ENCODE measurements at regions not wholly inside any gene's neighbourhood (a gene's known extent, or its start where the extent isn't known, plus 50 kb on each side); places are given as distances from the start of the nearest gene placed in this dataset.

DNA sequence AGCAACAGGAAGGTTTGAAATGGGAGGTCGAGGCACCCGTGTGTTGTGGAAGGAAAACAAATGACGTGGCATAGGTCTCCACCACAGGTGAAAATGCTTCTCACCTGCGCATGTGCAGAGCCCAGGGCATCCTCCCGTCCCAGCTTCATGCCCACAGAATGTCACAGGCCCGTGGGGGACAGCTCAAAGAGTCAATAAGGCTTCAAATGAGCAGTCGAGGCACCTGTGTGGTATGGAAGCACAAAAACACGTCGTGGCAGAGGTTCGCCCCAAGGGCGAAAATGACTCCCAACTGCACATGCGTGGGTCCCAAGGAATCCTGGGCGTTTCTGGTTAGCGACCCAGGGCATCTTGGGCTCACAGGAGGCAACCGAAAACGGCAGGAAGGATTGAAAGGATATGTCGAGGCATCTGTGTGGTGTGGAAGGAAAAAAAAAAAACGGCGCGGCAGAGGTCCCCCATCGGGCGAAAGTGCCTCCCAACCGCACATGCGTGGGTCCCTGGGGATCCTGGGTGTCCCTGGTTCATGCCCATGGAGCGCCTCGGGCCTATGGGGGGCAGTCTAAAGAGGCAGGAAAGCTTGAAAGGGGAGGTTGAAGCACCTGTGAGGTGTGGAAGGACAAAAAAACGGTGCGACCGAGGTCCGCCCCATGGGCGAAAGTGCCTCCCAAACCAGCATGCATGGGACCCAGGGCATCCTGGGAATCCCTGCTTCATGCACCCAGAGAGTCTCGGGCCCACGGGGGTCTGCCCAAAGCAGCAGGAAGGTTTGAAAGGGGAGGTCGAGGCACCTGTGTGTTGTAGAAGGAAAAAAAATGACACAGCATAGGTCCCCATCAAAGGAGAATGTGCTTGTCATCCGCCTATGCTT, 578.5 kb downstream of the ALG10 start:
- TF ChIP-seq POLR2AphosphoS5 (IDR thresholded peaks at IDR 0.05; ENCODE audit: insufficient read depth in 1 of 2, low read depth in 1 of 2) (no peak), POLR2A (IDR thresholded peaks at IDR 0.05) (no peak)
- TF ChIP-seq, protein P1, sequence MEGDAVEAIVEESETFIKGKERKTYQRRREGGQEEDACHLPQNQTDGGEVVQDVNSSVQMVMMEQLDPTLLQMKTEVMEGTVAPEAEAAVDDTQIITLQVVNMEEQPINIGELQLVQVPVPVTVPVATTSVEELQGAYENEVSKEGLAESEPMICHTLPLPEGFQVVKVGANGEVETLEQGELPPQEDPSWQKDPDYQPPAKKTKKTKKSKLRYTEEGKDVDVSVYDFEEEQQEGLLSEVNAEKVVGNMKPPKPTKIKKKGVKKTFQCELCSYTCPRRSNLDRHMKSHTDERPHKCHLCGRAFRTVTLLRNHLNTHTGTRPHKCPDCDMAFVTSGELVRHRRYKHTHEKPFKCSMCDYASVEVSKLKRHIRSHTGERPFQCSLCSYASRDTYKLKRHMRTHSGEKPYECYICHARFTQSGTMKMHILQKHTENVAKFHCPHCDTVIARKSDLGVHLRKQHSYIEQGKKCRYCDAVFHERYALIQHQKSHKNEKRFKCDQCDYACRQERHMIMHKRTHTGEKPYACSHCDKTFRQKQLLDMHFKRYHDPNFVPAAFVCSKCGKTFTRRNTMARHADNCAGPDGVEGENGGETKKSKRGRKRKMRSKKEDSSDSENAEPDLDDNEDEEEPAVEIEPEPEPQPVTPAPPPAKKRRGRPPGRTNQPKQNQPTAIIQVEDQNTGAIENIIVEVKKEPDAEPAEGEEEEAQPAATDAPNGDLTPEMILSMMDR (IDR thresholded peaks at IDR 0.05) = no peak
- DNase-seq (ENCODE audit: extremely low spot score in 2 of 2) = peak; percentile 80 to 87
- peaks cover 13% of the 10 kb centered on the region for H3K9me3 ChIP-seq

DNA sequence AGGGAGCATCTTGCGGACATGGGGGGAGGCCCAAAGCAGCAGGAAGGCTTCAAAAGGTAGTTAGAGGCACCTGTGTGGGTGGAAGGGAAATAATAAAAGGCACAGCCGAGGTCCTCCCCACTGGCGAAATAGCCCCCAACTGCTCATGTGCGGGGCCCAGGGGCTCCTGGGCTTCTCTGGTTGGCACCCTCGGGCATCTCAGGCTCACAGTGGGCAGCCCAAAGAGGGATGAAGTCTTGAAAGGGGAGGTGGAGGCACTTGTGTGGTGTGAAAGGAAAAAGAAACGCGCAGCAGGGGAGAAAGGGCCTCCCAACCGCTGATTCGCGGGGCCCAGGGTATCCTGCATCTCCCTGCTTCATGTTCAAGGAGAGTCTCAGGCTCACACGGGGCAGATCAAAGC, 579.4 kb downstream of the ALG10 start:
- Histone ChIP-seq H3K9me3 (peaks cover 21% of the 10 kb centered on the region), H3K27ac (no peak overlapping the region), H3K36me3 (no peaks in the 10 kb centered on the region), H3K4me1 (no peaks in the 10 kb centered on the region), H3K27me3 (no peaks in the 10 kb centered on the region), H3K4me3 (no peak overlapping the region)
- TF ChIP-seq, protein P1 (IDR thresholded peaks at IDR 0.05) = no peak
- TF ChIP-seq POLR2A (IDR thresholded peaks at IDR 0.05) = no peak
- peak in 1 of 2 donors; percentile 74 for DNase-seq (ENCODE audit: extremely low spot score in 2 of 2)
- intact Hi-C loops (cut with DNase I) = no loop called here

More for the DNA sequence above, 578.5 kb downstream of the ALG10 start:
- H3K4me3 ChIP-seq = no peak overlapping the region
- intact Hi-C loops (cut with DNase I) = no loop called here
- no peaks in the 10 kb centered on the region for H3K36me3 ChIP-seq
- H3K27ac ChIP-seq = no peak overlapping the region
- no peaks in the 10 kb centered on the region for H3K4me1 ChIP-seq
- no peaks in the 10 kb centered on the region for H3K27me3 ChIP-seq

DNA sequence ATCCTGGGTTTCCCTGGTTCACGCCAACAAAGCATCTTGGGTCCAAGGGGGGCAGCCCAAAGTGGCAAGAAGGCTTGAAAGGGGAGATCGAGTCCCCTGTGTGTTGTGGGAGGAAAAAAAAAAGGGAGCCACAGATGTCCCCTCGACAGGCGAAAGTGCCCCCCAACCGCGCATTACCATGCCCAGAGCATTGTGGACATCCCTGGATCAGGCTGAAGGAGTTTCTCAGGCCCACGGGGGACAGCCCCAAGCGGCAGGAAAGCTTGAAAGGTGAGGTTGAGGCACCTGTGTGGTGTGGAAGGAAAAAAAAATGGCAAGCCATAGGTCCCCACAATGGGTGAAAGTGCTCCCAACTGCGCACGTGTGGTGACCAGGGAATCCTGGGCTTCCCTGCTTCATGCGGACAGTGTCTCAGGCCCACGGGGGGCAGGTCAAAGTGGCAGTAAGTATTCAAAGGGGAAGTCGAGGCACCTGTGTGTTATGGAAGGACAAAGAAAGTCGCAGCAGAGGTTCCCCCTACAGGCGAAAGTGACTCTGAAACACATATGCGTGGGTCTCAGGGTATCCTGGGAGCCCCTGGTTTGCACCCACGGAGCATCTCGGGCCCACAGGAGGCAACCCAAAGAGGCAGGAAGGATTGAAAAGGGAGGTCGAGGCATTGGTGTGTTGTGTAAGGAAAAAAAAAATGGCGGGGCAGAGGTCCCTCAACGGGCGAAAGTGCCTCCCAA, 580.1 kb downstream of the ALG10 start:
- Histone ChIP-seq H3K27me3 (no peaks in the 10 kb centered on the region), H3K9me3 (peaks cover 25% of the 10 kb centered on the region), H3K4me1 (no peaks in the 10 kb centered on the region), H3K36me3 (no peaks in the 10 kb centered on the region), H3K27ac (no peak overlapping the region), H3K4me3 (no peak overlapping the region)
- TF ChIP-seq POLR2AphosphoS5 (IDR thresholded peaks at IDR 0.05; ENCODE audit: insufficient read depth in 1 of 2, low read depth in 1 of 2) (no peak), POLR2A (IDR thresholded peaks at IDR 0.05) (no peak)
- TF ChIP-seq, protein P1 (IDR thresholded peaks at IDR 0.05) = no peak
- DNase-seq (ENCODE audit: extremely low spot score in 2 of 2) = peak in 1 of 2 donors; percentile 85
- intact Hi-C loops (cut with DNase I) = no loop called here

DNA sequence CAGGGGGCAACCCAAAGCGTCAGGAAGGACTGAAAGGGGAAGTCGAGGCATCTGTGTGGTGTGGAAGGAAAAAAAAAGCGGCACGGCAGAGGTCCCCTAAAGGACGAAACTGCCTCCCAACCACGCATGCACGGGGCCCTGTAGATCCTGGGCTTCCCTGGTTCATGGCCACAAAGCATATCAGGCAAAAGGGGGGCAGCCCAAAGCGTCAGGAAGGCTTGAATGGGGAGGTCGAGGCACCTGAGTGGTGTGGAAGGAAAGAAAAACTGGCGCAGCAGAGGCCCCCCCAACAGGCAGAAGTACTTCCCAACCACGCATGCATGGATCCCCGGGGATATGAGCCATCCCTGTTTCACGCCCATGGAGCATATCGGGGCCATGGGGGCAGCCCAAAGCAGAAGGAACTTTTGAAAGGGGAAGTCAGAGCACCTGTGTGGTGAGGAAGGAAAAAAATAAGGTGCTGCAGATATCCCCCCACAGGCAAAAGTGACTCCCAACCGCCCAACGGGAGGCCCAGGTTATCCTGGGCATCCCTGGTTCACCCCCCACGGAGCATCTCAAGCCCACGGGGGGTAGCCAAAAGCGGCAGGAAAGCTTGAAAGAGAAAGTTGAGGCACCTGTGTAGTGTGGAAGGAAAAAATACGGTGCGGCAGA, 581.2 kb downstream of the ALG10 start:
- Histone ChIP-seq H3K27me3 (no peaks in the 10 kb centered on the region), H3K36me3 (no peaks in the 10 kb centered on the region), H3K4me3 (no peak overlapping the region), H3K9me3 (peaks cover 25% of the 10 kb centered on the region), H3K27ac (no peak overlapping the region), H3K4me1 (no peaks in the 10 kb centered on the region)
- intact Hi-C loops (cut with DNase I) = no loop called here
- TF ChIP-seq POLR2AphosphoS5 (IDR thresholded peaks at IDR 0.05; ENCODE audit: insufficient read depth in 1 of 2, low read depth in 1 of 2) (no peak), POLR2A (IDR thresholded peaks at IDR 0.05) (no peak)
- TF ChIP-seq, protein P1 (IDR thresholded peaks at IDR 0.05) = no peak
- no peak for DNase-seq (ENCODE audit: extremely low spot score in 2 of 2)
